OCI-LY7 (cell line): ENCODE measurements at regions not wholly inside any gene's neighbourhood (a gene's known extent, or its start where the extent isn't known, plus 50 kb on each side); places are given as distances from the start of the nearest gene placed in this dataset.

Source experiments
- CTCF ChIP-seq: fragments of 200-600 bp; sonication (generic); conservative IDR thresholded peaks from 2 replicates; pipeline ENCODE4 v1.5.1; 2014; ENCODE audit warnings: mild to moderate bottlenecking, antibody characterized with exemption, low read length, moderate library complexity, mixed read lengths
- EZH2phosphoT487 ChIP-seq: fragments of 200-600 bp; sonication (generic); IDR thresholded peaks from 2 replicates; pipeline ENCODE4 v1.6.1; 2018; ENCODE audit warnings: low read depth, borderline replicate concordance, mild to moderate bottlenecking, mixed run types, antibody characterized with exemption, low read length, moderate library complexity, mixed read lengths

GRCh38 chr4:130025701-130026100 is 929.7 kb downstream of the C4orf33 start:
- TF ChIP-seq CTCF (no peak), EZH2phosphoT487 (no peak)
